Body of pancreas (tissue), 4 donors: ENCODE measurements at regions not wholly inside any gene's neighbourhood (a gene's known extent, or its start where the extent isn't known, plus 50 kb on each side); places are given as distances from the start of the nearest gene placed in this dataset.

ENCODE experiments used
- ATAC-seq: fragments of 150-250 bp; one replicate; pipeline ENCODE4 v1.9.1; 2016
- DNase-seq, 4 donors: peaks; one replicate each; pipeline ENCODE4 v3.0.0-alpha.2; 2019
- H3K27ac ChIP-seq, 4 donors: fragments of 200-600 bp; sonication (generic); 1 replicate in 3 of 4; 2 replicates in 1 of 4; pipeline versions ENCODE4 v1.5.1 to v1.6.1; 2016 to 2019; ENCODE audit warnings: mild to moderate bottlenecking in 1 of 4, mixed read lengths in 1 of 4, moderate library complexity in 1 of 4
- H3K27me3 ChIP-seq, 2 donors: fragments of 200-600 bp; sonication (generic); one replicate each; pipeline ENCODE4 v1.6.0; 2016; ENCODE audit warnings: mild to moderate bottlenecking in 1 of 2
- H3K36me3 ChIP-seq, 2 donors: fragments of 200-600 bp; sonication (generic); replicated peaks in 1 of 2; 2 replicates each; pipeline ENCODE4 v1.5.1; 2016; ENCODE audit warnings: low read depth in 2 of 2; ENCODE audit not compliant: insufficient read depth in 1 of 2
- H3K4me1 ChIP-seq: fragments of 200-600 bp; sonication (generic); one replicate; pipeline ENCODE4 v1.6.0; 2016
- H3K4me3 ChIP-seq, 2 donors: fragments of 200-600 bp; sonication (generic); 1 replicate in 1 of 2; 2 replicates in 1 of 2; pipeline ENCODE4 v1.5.1; 2016 to 2019
- H3K9me3 ChIP-seq, 3 donors: fragments of 200-600 bp; sonication (generic); 1 replicate in 2 of 3; 2 replicates in 1 of 3; pipeline ENCODE4 v1.5.1; 2016
- CTCF ChIP-seq, 7 experiments: fragments of 450-650 bp in 4 of 7; fragments of 200-600 bp in 3 of 7; sonication (generic) in 3 of 7; IDR thresholded peaks; one replicate each; pipeline ENCODE4 v1.5.1; 2016 to 2019; ENCODE audit warnings: antibody characterized with exemption in 7 of 7
- POLR2A ChIP-seq, 3 donors: fragments of 450-650 bp; IDR thresholded peaks; one replicate each; pipeline ENCODE4 v1.6.1; 2016; ENCODE audit warnings: antibody characterized with exemption in 3 of 3, mild to moderate bottlenecking in 2 of 3
- WGBS, 2 donors: methylation state at CpG; one replicate each; pipeline ENCODE4 v1.1.5; 2017; 5-methylcytosine and 5-hydroxymethylcytosine counted together
- intact Hi-C: fragments of 100-400 bp; cut with DNase I; formaldehyde crosslinking; loops from one replicate; pipeline ENCODE4 v1.15.1; 2023

GRCh38 chr17:5758651-5759050 lies 174.3 kb upstream of the NLRP1 start:
- H3K9me3 ChIP-seq, result no peaks in the 10 kb centered on the region
- H3K36me3 ChIP-seq, result no peaks in the 10 kb centered on the region
- H3K4me1 ChIP-seq, result no peaks in the 10 kb centered on the region
- no peak overlapping the region for H3K27ac ChIP-seq
- no peaks in the 10 kb centered on the region for H3K27me3 ChIP-seq
- DNase-seq (peak in 1 of 4 donors; percentile 10), ATAC-seq (no peak)
- intact Hi-C loops, result no loop called here
- TF ChIP-seq POLR2A (IDR thresholded peaks at IDR 0.05) (no peak), CTCF (IDR thresholded peaks at IDR 0.05) (no peak)
- H3K4me3 ChIP-seq, result no peak overlapping the region

GRCh38 chr17:5759501-5759925 lies 175.2 kb upstream of the NLRP1 start:
- Histone ChIP-seq H3K4me3 (no peak overlapping the region), H3K36me3 (no peaks in the 10 kb centered on the region), H3K27me3 (no peaks in the 10 kb centered on the region), H3K27ac (no peak overlapping the region), H3K4me1 (no peaks in the 10 kb centered on the region), H3K9me3 (no peaks in the 10 kb centered on the region)
- no peak for ATAC-seq
- TF ChIP-seq CTCF (IDR thresholded peaks at IDR 0.05) (no peak), POLR2A (IDR thresholded peaks at IDR 0.05) (no peak)
- WGBS, 2 donors, result 48 to 56% methylated on average over 8 of the region's 8 CpGs
- no peak for DNase-seq
- intact Hi-C loops, result no loop called here

- H3K4me3 ChIP-seq, result no peak overlapping the region
- H3K9me3 ChIP-seq, result no peaks in the 10 kb centered on the region
- WGBS, 2 donors, result 28 to 49% methylated on average over 2 of the region's 2 CpGs
- DNase-seq (no peak), ATAC-seq (no peak)
- no peak overlapping the region for H3K27ac ChIP-seq
- no peaks in the 10 kb centered on the region for H3K4me1 ChIP-seq
- H3K27me3 ChIP-seq, result no peaks in the 10 kb centered on the region
- TF ChIP-seq POLR2A (IDR thresholded peaks at IDR 0.05), result no peak
- no peak for TF ChIP-seq CTCF (IDR thresholded peaks at IDR 0.05)
- H3K36me3 ChIP-seq, result no peaks in the 10 kb centered on the region
- intact Hi-C loops, result no loop called here
Measured at GRCh38 chr17:5762191-5762590, 177.9 kb upstream of the NLRP1 start.

- WGBS, 2 donors, result 33 to 42% methylated on average over 14 of the region's 14 CpGs
- no peaks in the 10 kb centered on the region for H3K36me3 ChIP-seq
- ATAC-seq, result no peak
- no peaks in the 10 kb centered on the region for H3K27me3 ChIP-seq
- H3K27ac ChIP-seq, result no peak overlapping the region
- intact Hi-C loops, result no loop called here
- H3K9me3 ChIP-seq, result no peaks in the 10 kb centered on the region
- no peak for TF ChIP-seq CTCF (IDR thresholded peaks at IDR 0.05)
- H3K4me3 ChIP-seq, result no peak overlapping the region
- H3K4me1 ChIP-seq, result no peaks in the 10 kb centered on the region
- DNase-seq, result no peak
Measured at GRCh38 chr17:5763595-5764306, 179.4 kb upstream of the NLRP1 start.
